Naive thymus-derived CD8-positive, alpha-beta T cell (primary cell): ENCODE measurements at regions not wholly inside any gene's neighbourhood (a gene's known extent, or its start where the extent isn't known, plus 50 kb on each side); places are given as distances from the start of the nearest gene placed in this dataset.

Source experiments
- ATAC-seq, 2 donors: fragments of 150-1000 bp; cut with Tn5 transposase in 1 of 2; sonication (Bioruptor Pico), chemical (Tn5 transposase) in 1 of 2; 1 replicate in 1 of 2; 2 replicates in 1 of 2; pipeline ENCODE4 v1.10.0; 2021; ENCODE audit warnings: mild to moderate bottlenecking in 2 of 2, moderate library complexity in 2 of 2
- POLR2A ChIA-PET: fragments of 350-600 bp; sonication (Branson Sonifier 250); formaldehyde crosslinking; loops from one replicate; lab custom pipeline; 2021; ENCODE audit warnings: antibody characterized with exemption; lab: Charles Lee
- DNase-seq, 10 donors: peaks; one replicate each; pipeline versions ENCODE4 v3.0.0 to v3.0.0-alpha.2; 2020 to 2022
- H3K27ac Mint-ChIP-seq, 10 donors: one replicate each; pipeline ENCODE4 v1.8.0; 2020 to 2022; ENCODE audit warnings: mild to moderate bottlenecking in 10 of 10, mixed read lengths in 10 of 10, moderate library complexity in 4 of 10, inconsistent platforms in 1 of 10
- H3K27me3 Mint-ChIP-seq, 5 donors: one replicate each; pipeline ENCODE4 v1.8.0; 2021 to 2022; ENCODE audit warnings: mixed read lengths in 5 of 5
- H3K36me3 Mint-ChIP-seq, 3 donors: one replicate each; pipeline ENCODE4 v1.8.0; 2020 to 2022; ENCODE audit warnings: mixed read lengths in 3 of 3, mild to moderate bottlenecking in 2 of 3, inconsistent platforms in 1 of 3
- H3K4me1 Mint-ChIP-seq, 4 donors: one replicate each; pipeline ENCODE4 v1.8.0; 2021 to 2022; ENCODE audit warnings: mixed read lengths in 4 of 4
- H3K4me3 Mint-ChIP-seq, 10 donors: one replicate each; pipeline ENCODE4 v1.8.0; 2020 to 2022; ENCODE audit warnings: mild to moderate bottlenecking in 10 of 10, mixed read lengths in 10 of 10, moderate library complexity in 6 of 10, inconsistent platforms in 1 of 10
- H3K9me3 Mint-ChIP-seq, 9 donors: one replicate each; pipeline ENCODE4 v1.8.0; 2020 to 2022; ENCODE audit warnings: mixed read lengths in 9 of 9, mild to moderate bottlenecking in 3 of 9, inconsistent platforms in 1 of 9, moderate library complexity in 1 of 9

GRCh38 chr20:6831461-6831860, 64.0 kb downstream of the BMP2 start:
- ATAC-seq (no peak), DNase-seq (no peak)
- H3K27ac Mint-ChIP-seq = no peak overlapping the region
- peaks cover 0 to 8% (median 0%) of the 10 kb centered on the region in 9 donors for H3K9me3 Mint-ChIP-seq
- peaks cover 0 to 3% (median 0%) of the 10 kb centered on the region in 5 donors for H3K27me3 Mint-ChIP-seq
- no peak overlapping the region for H3K4me3 Mint-ChIP-seq
- POLR2A ChIA-PET = no interaction called here
- no peaks in the 10 kb centered on the region for H3K36me3 Mint-ChIP-seq
- no peaks in the 10 kb centered on the region for H3K4me1 Mint-ChIP-seq

DNA sequence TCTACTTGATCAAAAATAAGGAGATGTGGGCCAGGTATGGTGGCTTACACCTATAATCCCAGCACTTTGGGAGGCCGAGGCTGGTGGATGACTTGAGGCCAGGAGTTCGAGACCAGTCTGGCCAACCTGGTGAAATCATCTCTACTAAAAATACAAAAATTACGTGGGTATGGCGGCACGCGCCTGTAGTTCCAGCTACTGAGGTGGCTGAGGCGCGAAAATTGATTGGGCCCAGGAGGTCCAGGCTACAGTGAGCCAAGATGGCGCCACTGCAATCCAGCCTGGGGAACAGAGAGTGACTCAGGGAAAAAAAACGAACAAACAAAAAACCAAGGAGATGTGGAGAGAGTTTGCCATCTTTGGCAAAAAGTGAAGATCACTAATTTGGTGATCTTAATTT, 65.3 kb downstream of the BMP2 start:
- POLR2A ChIA-PET = no interaction called here
- no peak overlapping the region for H3K4me3 Mint-ChIP-seq
- H3K4me1 Mint-ChIP-seq = no peaks in the 10 kb centered on the region

DNA sequence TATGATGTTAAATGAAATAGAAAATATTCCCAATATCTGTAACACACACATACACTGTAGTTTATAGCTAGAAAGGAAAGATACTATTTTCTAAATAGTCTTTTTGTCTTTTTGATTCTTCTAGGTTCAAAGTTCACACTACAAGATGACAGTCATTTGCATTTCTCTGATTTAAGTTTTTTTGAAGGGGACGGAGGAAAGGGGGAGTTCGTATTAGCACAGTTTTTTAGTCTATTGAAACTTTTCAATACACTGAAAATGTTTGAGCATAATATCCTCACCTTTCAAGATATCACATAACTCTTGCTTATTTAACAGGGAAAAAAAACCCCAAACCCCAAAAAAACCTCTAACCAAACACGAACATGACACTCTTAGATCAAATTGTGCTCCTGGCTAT, 68.1 kb downstream of the BMP2 start:
- peaks cover 0 to 8% (median 0%) of the 10 kb centered on the region in 9 donors for H3K9me3 Mint-ChIP-seq
- no peak overlapping the region for H3K4me3 Mint-ChIP-seq
- H3K27me3 Mint-ChIP-seq = peaks cover 0 to 6% (median 4%) of the 10 kb centered on the region in 5 donors
- POLR2A ChIA-PET = no interaction called here
- H3K4me1 Mint-ChIP-seq = no peaks in the 10 kb centered on the region
- DNase-seq (no peak), ATAC-seq (no peak)
- H3K36me3 Mint-ChIP-seq = no peaks in the 10 kb centered on the region
- no peak overlapping the region for H3K27ac Mint-ChIP-seq

More for the DNA sequence above, 65.3 kb downstream of the BMP2 start:
- Mint-ChIP-seq H3K36me3 (no peaks in the 10 kb centered on the region), H3K27ac (no peak overlapping the region), H3K9me3 (peaks cover 0 to 8% (median 0%) of the 10 kb centered on the region in 9 donors), H3K27me3 (peaks cover 0 to 6% (median 0%) of the 10 kb centered on the region in 5 donors)
- ATAC-seq (no peak), DNase-seq (no peak)

GRCh38 chr20:6836821-6837374, 69.4 kb downstream of the BMP2 start:
- Mint-ChIP-seq H3K4me3 (no peak overlapping the region), H3K4me1 (no peaks in the 10 kb centered on the region), H3K36me3 (no peaks in the 10 kb centered on the region), H3K27ac (no peak overlapping the region), H3K9me3 (peaks cover 0 to 8% (median 0%) of the 10 kb centered on the region in 9 donors), H3K27me3 (peaks cover 0 to 6% (median 4%) of the 10 kb centered on the region in 5 donors)
- POLR2A ChIA-PET = no interaction called here
- DNase-seq (no peak), ATAC-seq (no peak)

- no peaks in the 10 kb centered on the region for H3K4me1 Mint-ChIP-seq
- no peak overlapping the region for H3K27ac Mint-ChIP-seq
- H3K9me3 Mint-ChIP-seq = peaks cover 0 to 4% (median 0%) of the 10 kb centered on the region in 9 donors
- POLR2A ChIA-PET = no interaction called here
- DNase-seq (no peak), ATAC-seq (no peak)
- H3K36me3 Mint-ChIP-seq = no peaks in the 10 kb centered on the region
- peaks cover 0 to 5% (median 4%) of the 10 kb centered on the region in 5 donors for H3K27me3 Mint-ChIP-seq
- no peak overlapping the region for H3K4me3 Mint-ChIP-seq
These were observed 70.2 kb downstream of the BMP2 start for GRCh38 chr20:6837730-6838129.

DNA sequence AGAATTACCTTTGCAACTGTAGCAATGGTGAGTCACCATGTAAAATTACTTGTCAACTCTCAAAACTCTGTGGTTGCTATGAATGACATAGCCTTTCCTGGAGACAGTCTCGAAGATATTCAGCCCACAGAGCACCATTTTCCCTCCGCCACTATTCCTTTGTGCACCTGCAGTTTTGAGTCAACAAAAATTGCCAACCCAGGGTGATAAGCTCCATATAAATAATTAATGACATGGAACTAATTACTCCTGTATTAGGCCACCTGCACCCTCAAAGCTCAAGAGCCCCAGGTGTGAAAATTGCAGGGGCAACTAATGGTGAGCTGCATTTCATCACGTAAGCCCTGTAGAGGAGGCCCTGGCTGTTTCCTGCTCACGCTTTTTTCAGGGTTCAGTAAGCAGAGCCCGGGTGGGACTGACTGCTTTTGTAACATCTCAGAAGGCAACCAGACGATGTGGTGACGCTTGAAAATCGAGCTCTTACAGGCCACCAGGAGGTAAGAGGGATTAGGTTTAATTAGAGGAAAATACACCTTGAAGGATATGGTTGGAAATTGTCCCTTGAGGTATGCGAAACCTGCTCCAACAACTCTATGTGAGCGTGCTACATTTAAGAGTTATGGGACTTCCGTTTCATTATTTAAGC, 70.8 kb downstream of the BMP2 start:
- Mint-ChIP-seq H3K27me3 (peaks cover 0 to 5% (median 3%) of the 10 kb centered on the region in 5 donors), H3K36me3 (no peaks in the 10 kb centered on the region), H3K4me1 (no peaks in the 10 kb centered on the region), H3K9me3 (peaks cover 0 to 6% (median 0%) of the 10 kb centered on the region in 9 donors), H3K27ac (no peak overlapping the region), H3K4me3 (no peak overlapping the region)
- POLR2A ChIA-PET = no interaction called here
- DNase-seq (no peak), ATAC-seq (no peak)

GRCh38 chr20:6841128-6841527, 73.6 kb downstream of the BMP2 start:
- Mint-ChIP-seq H3K36me3 (no peaks in the 10 kb centered on the region), H3K27me3 (peaks cover 0 to 5% (median 3%) of the 10 kb centered on the region in 5 donors), H3K9me3 (peaks cover 0 to 6% (median 0%) of the 10 kb centered on the region in 9 donors), H3K4me1 (no peaks in the 10 kb centered on the region), H3K27ac (no peak overlapping the region), H3K4me3 (no peak overlapping the region)
- DNase-seq (no peak), ATAC-seq (no peak)
- POLR2A ChIA-PET = no interaction called here

DNA sequence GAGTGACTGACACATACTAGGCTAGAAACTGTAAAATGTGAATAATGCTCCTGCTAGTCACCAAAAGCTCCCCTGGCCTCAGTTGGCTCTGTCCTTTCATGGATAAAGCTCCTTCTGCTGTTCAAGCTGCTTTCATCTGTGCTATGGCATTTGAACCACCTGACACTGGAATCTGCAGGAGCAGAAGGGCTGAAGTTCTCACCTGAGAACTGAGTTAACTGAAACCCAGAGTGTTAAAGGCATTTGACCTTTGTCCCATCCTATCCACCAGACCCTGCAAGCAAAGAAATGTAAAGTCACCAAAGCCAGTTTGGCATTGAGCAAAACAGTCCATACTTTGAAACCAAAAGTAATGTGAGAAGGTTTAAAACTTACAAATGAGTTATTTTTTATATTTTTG, 77.7 kb downstream of the BMP2 start:
- ATAC-seq (no peak), DNase-seq (no peak)
- H3K4me3 Mint-ChIP-seq = no peak overlapping the region
- H3K36me3 Mint-ChIP-seq = no peaks in the 10 kb centered on the region
- H3K4me1 Mint-ChIP-seq = no peaks in the 10 kb centered on the region
- H3K9me3 Mint-ChIP-seq = peaks cover 0 to 12% (median 0%) of the 10 kb centered on the region in 9 donors
- no peak overlapping the region for H3K27ac Mint-ChIP-seq
- POLR2A ChIA-PET = no interaction called here
- H3K27me3 Mint-ChIP-seq = peaks cover 0 to 4% (median 0%) of the 10 kb centered on the region in 5 donors

DNA sequence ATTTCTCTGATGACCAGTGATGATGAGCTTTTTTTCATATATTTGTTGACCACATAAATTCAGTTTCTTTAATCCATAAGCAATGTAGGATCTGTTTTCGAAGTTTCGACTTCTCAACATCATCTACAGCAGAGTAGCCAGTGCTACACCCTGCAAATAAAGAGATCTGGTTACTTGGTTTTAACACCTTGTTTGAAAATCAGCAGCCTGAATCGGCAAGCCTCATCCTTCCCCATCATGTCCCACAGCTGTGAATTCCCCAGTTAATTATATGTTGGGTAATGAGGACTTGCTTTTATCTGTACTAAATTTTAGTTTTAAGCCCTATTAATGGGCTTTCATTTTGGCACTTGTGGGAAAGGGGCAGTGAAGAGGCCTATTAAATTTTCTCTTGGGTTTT, 80.6 kb downstream of the BMP2 start:
- Mint-ChIP-seq H3K27me3 (peaks cover 0 to 4% (median 1%) of the 10 kb centered on the region in 5 donors), H3K27ac (no peak overlapping the region), H3K4me3 (no peak overlapping the region), H3K36me3 (no peaks in the 10 kb centered on the region), H3K4me1 (no peaks in the 10 kb centered on the region), H3K9me3 (peaks cover 0 to 6% (median 2%) of the 10 kb centered on the region in 9 donors)
- ATAC-seq (no peak), DNase-seq (no peak)
- POLR2A ChIA-PET = no interaction called here

GRCh38 chr20:6848992-6849391, 81.5 kb downstream of the BMP2 start:
- POLR2A ChIA-PET = no interaction called here
- H3K36me3 Mint-ChIP-seq = no peaks in the 10 kb centered on the region
- H3K9me3 Mint-ChIP-seq = peaks cover 0 to 6% (median 2%) of the 10 kb centered on the region in 9 donors
- H3K27ac Mint-ChIP-seq = no peak overlapping the region
- no peaks in the 10 kb centered on the region for H3K4me1 Mint-ChIP-seq
- DNase-seq = no peak
- peaks cover 0 to 4% (median 1%) of the 10 kb centered on the region in 5 donors for H3K27me3 Mint-ChIP-seq
- ATAC-seq = no peak
- no peak overlapping the region for H3K4me3 Mint-ChIP-seq

- ATAC-seq (no peak), DNase-seq (no peak)
- Mint-ChIP-seq H3K27ac (no peak overlapping the region), H3K9me3 (peaks cover 0 to 6% (median 2%) of the 10 kb centered on the region in 9 donors), H3K4me3 (no peak overlapping the region), H3K27me3 (peaks cover 0 to 4% (median 1%) of the 10 kb centered on the region in 5 donors), H3K4me1 (no peaks in the 10 kb centered on the region), H3K36me3 (no peaks in the 10 kb centered on the region)
- POLR2A ChIA-PET = no interaction called here
These were observed 83.7 kb downstream of the BMP2 start for GRCh38 chr20:6851136-6851535.

GRCh38 chr20:6852478-6852877, 85.0 kb downstream of the BMP2 start:
- POLR2A ChIA-PET = no interaction called here
- Mint-ChIP-seq H3K4me3 (no peak overlapping the region), H3K9me3 (peaks cover 0 to 2% (median 0%) of the 10 kb centered on the region in 9 donors), H3K27me3 (peaks cover 0 to 1% (median 0%) of the 10 kb centered on the region in 5 donors), H3K4me1 (no peaks in the 10 kb centered on the region), H3K27ac (no peak overlapping the region), H3K36me3 (no peaks in the 10 kb centered on the region)
- ATAC-seq (no peak), DNase-seq (no peak)

GRCh38 chr20:6855104-6855503, 87.6 kb downstream of the BMP2 start:
- H3K27me3 Mint-ChIP-seq = peaks cover 0 to 3% (median 1%) of the 10 kb centered on the region in 5 donors
- no peaks in the 10 kb centered on the region for H3K4me1 Mint-ChIP-seq
- POLR2A ChIA-PET = no interaction called here
- no peak overlapping the region for H3K4me3 Mint-ChIP-seq
- no peaks in the 10 kb centered on the region for H3K36me3 Mint-ChIP-seq
- H3K9me3 Mint-ChIP-seq = peaks cover 0 to 2% (median 0%) of the 10 kb centered on the region in 9 donors
- H3K27ac Mint-ChIP-seq = no peak overlapping the region
- ATAC-seq = no peak
- DNase-seq = no peak
